ENCODE measurements at regions not wholly inside any gene's neighbourhood (a gene's known extent, or its start where the extent isn't known, plus 50 kb on each side); places are given as distances from the start of the nearest gene placed in this dataset.
"Not testable (repeated sequence)": the region's sequence is repeated elsewhere in the genome, so short reads cannot be mapped to it uniquely, and the experiment has no call there.

- no peak for DNase-seq (ENCODE audit: low spot score)
Observed at GRCh38 chr3:178206521-178206920, 329.7 kb upstream of the KCNMB2 start.

GRCh38 chr3:178207161-178207560, 329.1 kb upstream of the KCNMB2 start:
- DNase-seq (ENCODE audit: low spot score), result not testable (repeated sequence)

- DNase-seq (ENCODE audit: low spot score), result not testable (repeated sequence)
Observed at GRCh38 chr3:178207627-178208026, 328.6 kb upstream of the KCNMB2 start.

- not testable (repeated sequence) for DNase-seq (ENCODE audit: low spot score)
Observed at GRCh38 chr3:178209116-178209515, 327.1 kb upstream of the KCNMB2 start.

- not testable (repeated sequence) for DNase-seq (ENCODE audit: low spot score)
Observed at GRCh38 chr3:178209618-178210017, 326.6 kb upstream of the KCNMB2 start.

GRCh38 chr3:178211086-178211485, 325.1 kb upstream of the KCNMB2 start:
- not testable (repeated sequence) for DNase-seq (ENCODE audit: low spot score)

GRCh38 chr3:178217479-178217878, 318.8 kb upstream of the KCNMB2 start:
- DNase-seq (ENCODE audit: low spot score), result no peak

- no peak for DNase-seq (ENCODE audit: low spot score)
Observed at GRCh38 chr3:178218231-178218630, 318.0 kb upstream of the KCNMB2 start.

- DNase-seq (ENCODE audit: low spot score), result not testable (repeated sequence)
Observed at GRCh38 chr3:178219661-178220060, 316.6 kb upstream of the KCNMB2 start.

- DNase-seq (ENCODE audit: low spot score), result no peak
Observed at GRCh38 chr3:178223876-178224275, 312.4 kb upstream of the KCNMB2 start.

- no peak for DNase-seq (ENCODE audit: low spot score)
Observed at GRCh38 chr3:178226094-178226493, 310.1 kb upstream of the KCNMB2 start.

- DNase-seq (ENCODE audit: low spot score), result no peak
Observed at GRCh38 chr3:178231645-178232044, 304.6 kb upstream of the KCNMB2 start.

GRCh38 chr3:178233371-178234071, 302.7 kb upstream of the KCNMB2 start:
- no peak for DNase-seq (ENCODE audit: low spot score)

GRCh38 chr3:178236555-178237277, 299.5 kb upstream of the KCNMB2 start:
- DNase-seq (ENCODE audit: low spot score), result no peak

GRCh38 chr3:178238179-178238578, 298.1 kb upstream of the KCNMB2 start:
- DNase-seq (ENCODE audit: low spot score), result no peak

GRCh38 chr3:178244733-178245709, 291.2 kb upstream of the KCNMB2 start:
- DNase-seq (ENCODE audit: low spot score), result no peak

GRCh38 chr3:178246004-178246403, 290.2 kb upstream of the KCNMB2 start:
- no peak for DNase-seq (ENCODE audit: low spot score)

GRCh38 chr3:178255315-178255714, 280.9 kb upstream of the KCNMB2 start:
- no peak for DNase-seq (ENCODE audit: low spot score)

- no peak for DNase-seq (ENCODE audit: low spot score)
Observed at GRCh38 chr3:178257491-178257890, 278.7 kb upstream of the KCNMB2 start.

- no peak for DNase-seq (ENCODE audit: low spot score)
Observed at GRCh38 chr3:178258121-178258520, 278.1 kb upstream of the KCNMB2 start.

- DNase-seq (ENCODE audit: low spot score), result no peak
Observed at GRCh38 chr3:178259703-178260102, 276.5 kb upstream of the KCNMB2 start.

- no peak for DNase-seq (ENCODE audit: low spot score)
Observed at GRCh38 chr3:178260887-178261565, 275.2 kb upstream of the KCNMB2 start.

Measured in HuH-7.5 (cell line).